ENCODE measurements at regions not wholly inside any gene's neighbourhood (a gene's known extent, or its start where the extent isn't known, plus 50 kb on each side); places are given as distances from the start of the nearest gene placed in this dataset.

DNA sequence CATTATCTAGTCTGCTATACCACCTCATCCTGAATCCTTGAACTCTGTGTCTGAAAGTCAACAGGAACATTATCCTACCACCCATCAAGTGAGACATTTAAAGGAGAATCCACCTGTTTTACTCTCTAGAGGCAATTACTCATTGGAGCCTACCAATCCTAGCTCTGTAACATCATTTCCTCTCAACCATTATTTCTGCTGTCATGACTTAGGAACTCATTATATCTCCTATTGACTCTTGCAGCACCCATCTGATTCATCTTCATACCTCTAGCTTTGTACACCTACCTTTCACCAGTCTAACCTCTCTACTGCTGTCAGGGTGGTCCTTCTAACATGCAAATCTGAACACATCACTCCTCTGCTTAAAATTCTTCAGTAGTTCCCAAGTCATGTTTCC lies 481.5 kb downstream of the NFIB start:
- TF ChIP-seq, protein P1, sequence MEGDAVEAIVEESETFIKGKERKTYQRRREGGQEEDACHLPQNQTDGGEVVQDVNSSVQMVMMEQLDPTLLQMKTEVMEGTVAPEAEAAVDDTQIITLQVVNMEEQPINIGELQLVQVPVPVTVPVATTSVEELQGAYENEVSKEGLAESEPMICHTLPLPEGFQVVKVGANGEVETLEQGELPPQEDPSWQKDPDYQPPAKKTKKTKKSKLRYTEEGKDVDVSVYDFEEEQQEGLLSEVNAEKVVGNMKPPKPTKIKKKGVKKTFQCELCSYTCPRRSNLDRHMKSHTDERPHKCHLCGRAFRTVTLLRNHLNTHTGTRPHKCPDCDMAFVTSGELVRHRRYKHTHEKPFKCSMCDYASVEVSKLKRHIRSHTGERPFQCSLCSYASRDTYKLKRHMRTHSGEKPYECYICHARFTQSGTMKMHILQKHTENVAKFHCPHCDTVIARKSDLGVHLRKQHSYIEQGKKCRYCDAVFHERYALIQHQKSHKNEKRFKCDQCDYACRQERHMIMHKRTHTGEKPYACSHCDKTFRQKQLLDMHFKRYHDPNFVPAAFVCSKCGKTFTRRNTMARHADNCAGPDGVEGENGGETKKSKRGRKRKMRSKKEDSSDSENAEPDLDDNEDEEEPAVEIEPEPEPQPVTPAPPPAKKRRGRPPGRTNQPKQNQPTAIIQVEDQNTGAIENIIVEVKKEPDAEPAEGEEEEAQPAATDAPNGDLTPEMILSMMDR (IDR thresholded peaks at IDR 0.05): no peak
- no peak for TF ChIP-seq POLR2AphosphoS5 (IDR thresholded peaks at IDR 0.05)

Measured in esophagus muscularis mucosa (tissue), 3 donors.